ENCODE measurements at regions not wholly inside any gene's neighbourhood (a gene's known extent, or its start where the extent isn't known, plus 50 kb on each side); places are given as distances from the start of the nearest gene placed in this dataset.
A peak's percentile ranks its signal among the peaks of the same experiment; 100 is the strongest.

GRCh38 chr6:166106076-166106686 is 61.5 kb downstream of the TBXT start:
- DNase-seq: peak; percentile 81

DNA sequence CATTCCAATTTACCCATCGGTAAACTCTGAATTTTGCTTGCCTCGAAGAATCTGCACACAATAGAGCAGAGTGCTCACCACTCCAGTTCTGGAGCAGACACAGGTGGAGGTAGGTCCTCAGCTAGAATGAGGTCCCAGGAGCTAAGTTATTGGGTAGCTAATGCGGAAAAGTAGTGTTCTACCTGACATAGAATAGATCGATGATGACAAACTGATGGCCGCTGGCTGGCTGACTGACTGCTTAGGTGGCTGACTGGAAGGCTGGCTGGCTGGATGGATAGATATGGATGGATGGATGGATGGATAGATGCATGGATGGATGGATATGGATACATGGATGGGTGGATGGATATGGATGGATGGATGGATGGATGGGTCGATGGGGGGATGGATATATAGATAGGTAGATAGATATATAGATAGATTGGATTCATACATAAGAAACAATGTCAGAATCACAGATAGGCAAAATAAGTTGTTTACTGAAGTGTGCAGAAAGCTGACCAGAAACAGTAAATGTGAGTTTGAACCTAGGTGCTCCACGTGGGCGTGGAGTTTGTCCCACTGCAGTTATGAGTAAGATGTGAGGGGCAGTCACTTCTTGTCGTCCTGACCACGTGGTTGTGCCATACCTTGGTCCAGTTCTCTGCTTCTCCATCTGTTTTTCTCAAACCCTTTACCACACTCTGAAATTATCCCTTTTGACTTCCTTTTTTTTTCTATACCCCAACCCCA is 62.1 kb downstream of the TBXT start:
- DNase-seq: no peak

GRCh38 chr6:166104872-166105271 is 62.8 kb downstream of the TBXT start:
- no peak for DNase-seq

GRCh38 chr6:166104107-166104506 is 63.5 kb downstream of the TBXT start:
- DNase-seq: no peak

DNA sequence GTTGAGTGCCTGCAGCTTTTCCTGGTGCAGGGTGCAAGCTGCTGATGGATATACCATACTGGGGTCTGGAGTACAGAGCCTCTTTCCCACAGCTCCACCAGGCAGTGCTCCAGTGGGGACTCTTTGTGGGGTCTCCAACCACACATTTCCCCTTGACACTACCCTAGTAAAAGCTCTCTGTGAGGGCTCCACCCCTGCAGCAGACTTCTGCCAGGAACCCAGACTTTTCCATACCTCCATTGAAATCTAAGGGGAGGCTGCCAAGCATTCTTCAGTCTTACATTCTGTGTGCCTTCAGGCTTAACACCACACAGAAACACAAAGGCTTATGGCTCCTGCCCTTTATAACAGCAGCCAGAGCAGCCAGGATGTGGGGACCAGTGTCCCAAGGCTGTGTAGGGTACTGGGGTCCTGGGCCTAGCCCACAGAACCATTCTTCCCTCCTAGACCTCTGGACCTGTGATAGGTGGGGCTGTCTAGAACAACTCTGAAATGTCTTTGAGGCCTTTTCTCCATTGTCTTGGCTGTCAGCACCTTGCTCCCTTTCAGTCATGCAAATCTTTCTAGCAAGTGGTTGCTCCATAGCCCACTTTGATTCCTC is 65.7 kb downstream of the TBXT start:
- no peak for DNase-seq

DNA sequence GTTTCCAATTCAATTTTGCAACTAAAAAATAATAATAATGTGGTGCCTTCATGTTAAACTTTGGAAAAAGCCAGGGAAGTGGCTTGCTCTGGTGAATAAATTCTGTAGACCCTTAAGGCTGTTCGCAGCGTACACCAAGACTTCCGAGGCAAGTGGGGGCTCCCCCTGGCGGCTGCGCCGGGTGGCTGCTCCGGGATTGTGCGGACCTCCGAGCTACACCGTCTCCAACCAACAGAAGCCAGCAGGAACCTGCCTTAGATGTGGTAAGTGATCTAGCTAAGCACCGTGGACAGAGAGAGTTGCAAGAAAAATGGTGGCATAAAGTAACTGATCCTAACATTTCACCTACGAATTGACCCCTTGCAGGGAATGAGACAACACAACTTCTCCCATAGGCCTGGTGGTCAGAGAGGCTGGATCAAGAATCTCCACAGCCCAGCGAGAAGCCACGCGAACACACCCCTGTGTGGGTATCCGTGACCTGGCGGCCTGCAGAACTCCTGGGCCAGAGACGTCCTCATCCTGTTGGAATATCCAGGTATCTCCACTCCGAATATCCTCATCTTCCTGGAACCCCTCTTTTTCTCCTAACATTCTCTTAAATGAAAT is 69.6 kb downstream of the TBXT start:
- peak; percentile 82 for DNase-seq

GRCh38 chr6:166087852-166088251 is 79.8 kb downstream of the TBXT start:
- DNase-seq: no peak

- DNase-seq: no peak
Observed at GRCh38 chr6:166087246-166087645, 80.4 kb downstream of the TBXT start.

DNA sequence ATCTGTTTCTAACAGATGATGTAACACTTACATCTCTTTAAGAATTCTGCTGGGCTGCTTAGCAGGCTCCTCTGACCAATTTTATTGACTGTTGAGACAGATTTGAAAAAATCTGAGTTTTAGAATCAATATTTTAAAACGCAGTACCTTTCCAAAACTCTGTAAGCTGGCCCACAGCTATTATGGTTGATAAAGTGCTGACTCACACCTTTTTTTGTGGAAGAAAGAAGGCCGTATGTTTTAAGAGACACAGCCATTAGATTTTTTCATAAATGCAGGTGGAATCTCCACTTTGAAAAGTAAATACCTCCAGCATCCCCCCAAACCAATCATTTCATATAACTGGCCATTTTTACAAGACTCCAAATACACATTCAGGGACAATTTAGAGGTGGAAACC is 82.2 kb downstream of the TBXT start:
- no peak for DNase-seq

DNA sequence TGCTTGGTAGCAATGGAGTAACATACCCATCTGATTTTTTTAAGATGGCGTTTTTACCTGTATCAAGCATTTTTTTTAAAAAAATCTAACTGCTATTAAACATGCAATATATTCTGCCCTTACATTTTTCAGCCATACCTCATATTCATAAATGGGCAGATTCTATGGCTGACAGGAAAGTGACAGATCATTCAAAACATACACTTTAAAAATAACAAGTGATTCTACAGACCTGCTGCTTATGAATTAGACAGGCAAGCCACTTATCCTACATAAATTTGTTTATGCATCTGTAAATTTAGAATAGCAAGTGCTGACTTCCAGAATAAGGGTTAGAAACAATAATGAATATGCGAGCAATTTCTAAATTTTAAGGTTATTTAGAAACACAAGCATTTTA is 82.7 kb downstream of the TBXT start:
- DNase-seq: no peak

GRCh38 chr6:166079841-166080240 is 87.8 kb downstream of the TBXT start:
- no peak for DNase-seq

DNA sequence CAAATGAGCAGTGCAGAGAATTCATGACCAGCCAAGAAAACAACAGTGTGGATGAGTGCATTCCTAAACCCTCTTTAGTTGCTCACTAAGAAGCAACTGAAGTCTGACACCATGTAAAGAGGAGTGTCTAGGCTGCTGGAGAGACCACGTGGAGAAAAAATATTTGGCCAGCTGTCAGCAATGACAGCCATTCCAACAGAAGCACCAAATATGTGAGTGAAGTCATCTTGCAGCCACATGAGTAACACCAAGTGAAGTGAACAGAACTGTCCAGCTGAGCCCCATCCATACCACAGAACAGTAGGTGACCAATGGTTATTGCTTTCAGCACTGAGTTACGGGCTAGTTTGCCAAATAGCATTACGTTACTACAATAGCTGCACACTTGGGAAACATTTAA is 89.4 kb downstream of the TBXT start:
- no peak for DNase-seq

- no peak for DNase-seq
Observed at GRCh38 chr6:166076625-166077024, 91.0 kb downstream of the TBXT start.

DNA sequence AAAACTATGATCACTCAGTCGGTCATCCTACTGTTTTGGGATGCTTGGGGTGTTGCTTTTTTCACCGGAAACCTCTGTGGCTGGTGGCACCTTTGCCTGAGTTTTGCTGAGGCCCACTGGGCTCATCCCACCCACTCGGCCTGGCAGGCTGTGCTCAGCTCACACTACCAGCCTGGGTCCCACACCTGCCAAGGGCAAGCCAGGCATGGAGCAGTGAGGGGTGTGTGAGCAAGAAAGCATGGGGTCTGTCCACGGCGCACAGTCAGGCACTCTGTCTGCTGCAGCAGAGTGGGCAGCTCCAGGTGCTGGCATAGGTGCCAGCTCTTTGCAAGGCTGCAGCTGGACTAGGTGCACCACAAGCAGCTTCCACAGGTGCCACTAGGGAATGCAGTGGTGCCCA is 91.7 kb downstream of the TBXT start:
- no peak for DNase-seq

DNA sequence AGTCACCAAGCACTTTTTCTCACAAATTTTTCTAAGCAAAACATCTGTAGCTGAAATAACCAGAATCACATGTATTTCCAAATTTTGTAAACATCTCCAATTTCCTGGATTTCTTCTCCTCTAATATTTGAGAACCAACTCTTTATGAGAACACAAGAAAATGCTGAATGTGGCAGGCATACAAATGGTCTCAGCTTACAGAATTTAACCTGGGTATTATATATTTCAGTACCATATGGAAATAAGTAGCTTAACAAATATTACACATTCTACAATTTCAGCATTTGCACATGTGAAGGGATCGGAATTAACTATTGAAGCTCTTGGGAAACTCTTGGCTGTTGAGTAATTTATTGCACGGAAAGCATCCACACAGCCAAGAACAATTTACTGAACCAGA is 92.5 kb downstream of the TBXT start:
- no peak for DNase-seq

- no peak for DNase-seq
Observed at GRCh38 chr6:166073082-166073481, 94.6 kb downstream of the TBXT start.

GRCh38 chr6:166068768-166069167 is 98.9 kb downstream of the TBXT start:
- DNase-seq: no peak

GRCh38 chr6:166058064-166058739 is 109.4 kb downstream of the TBXT start:
- no peak for DNase-seq

DNA sequence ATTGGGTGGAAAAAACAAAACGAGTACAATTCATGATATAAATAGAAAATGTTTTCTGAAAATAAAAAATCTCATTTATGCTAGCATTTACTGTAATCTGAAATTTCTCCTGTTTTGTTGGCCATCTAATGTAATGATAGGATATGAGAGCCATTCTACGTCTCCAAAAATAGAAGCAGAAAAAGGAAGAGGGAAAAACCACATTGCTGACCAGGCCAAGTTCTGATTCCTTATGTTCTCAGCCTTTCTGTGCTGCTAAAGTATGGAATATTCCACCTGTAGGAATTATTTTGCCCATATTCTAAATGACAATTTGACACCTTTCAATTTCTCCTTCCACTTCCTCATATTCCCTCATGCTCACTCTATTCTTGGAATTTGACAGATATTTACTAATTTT is 110.2 kb downstream of the TBXT start:
- DNase-seq: no peak

GRCh38 chr6:166056637-166057036 is 111.0 kb downstream of the TBXT start:
- no peak for DNase-seq

DNA sequence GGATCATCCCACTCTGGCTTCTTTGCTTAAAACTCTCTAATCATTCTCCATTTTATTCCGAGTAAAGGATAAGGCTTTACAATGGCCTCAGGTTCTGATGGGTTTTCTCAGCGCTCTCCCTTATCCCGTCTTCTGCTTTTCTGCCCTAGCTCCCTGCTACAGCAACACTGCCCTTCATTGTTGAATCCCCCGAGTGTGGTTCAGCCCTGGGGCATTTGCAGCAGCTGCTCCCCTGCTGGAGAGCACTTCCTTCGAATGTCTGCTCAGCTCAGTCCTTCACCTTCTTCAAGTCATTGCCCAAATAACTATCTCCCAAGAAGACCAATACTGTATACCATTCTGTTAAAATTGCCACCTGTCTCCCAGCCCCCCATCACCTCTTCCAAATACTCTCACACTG is 111.8 kb downstream of the TBXT start:
- no peak for DNase-seq

- no peak for DNase-seq
Observed at GRCh38 chr6:166052837-166053236, 114.8 kb downstream of the TBXT start.

DNA sequence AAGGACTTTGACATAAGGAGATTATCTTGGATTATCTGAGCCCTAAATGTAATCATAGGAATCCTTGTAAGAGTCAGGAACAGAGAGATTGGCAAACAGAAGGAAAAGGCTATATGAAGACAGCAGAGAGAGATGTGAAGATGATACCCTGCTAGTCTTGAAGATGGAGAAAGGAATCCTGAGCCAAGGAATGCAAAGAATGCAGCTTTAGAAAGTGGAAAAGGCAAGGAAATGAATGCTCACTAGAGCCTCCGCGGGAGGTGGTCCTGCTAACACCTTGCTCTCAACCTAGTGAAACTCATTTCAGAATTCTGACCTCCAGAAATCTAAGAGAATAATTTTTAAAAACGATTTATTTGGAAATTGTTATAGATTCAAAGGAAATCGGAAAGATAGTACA is 117.1 kb downstream of the TBXT start:
- DNase-seq: no peak

Data from dermis blood vessel endothelial cell (primary cell).